GM10266 (cell line): ENCODE measurements at regions not wholly inside any gene's neighbourhood (a gene's known extent, or its start where the extent isn't known, plus 50 kb on each side); places are given as distances from the start of the nearest gene placed in this dataset.

Source experiments
- DNase-seq: peaks from one replicate; pipeline ENCODE4 v3.0.0; 2012; ENCODE audit errors: extremely low spot score
- TF ChIP-seq, protein P1 (sequence below): IDR thresholded peaks from 2 replicates; pipeline ENCODE4 v1.5.1; 2012; ENCODE audit warnings: mild to moderate bottlenecking, low read depth; ENCODE audit not compliant: control insufficient read depth, insufficient read depth; ENCODE audit errors: missing control alignments

GRCh38 chr14:56903304-56903969 is 93.2 kb upstream of the OTX2 start:
- no peak for DNase-seq
- TF ChIP-seq, protein P1, sequence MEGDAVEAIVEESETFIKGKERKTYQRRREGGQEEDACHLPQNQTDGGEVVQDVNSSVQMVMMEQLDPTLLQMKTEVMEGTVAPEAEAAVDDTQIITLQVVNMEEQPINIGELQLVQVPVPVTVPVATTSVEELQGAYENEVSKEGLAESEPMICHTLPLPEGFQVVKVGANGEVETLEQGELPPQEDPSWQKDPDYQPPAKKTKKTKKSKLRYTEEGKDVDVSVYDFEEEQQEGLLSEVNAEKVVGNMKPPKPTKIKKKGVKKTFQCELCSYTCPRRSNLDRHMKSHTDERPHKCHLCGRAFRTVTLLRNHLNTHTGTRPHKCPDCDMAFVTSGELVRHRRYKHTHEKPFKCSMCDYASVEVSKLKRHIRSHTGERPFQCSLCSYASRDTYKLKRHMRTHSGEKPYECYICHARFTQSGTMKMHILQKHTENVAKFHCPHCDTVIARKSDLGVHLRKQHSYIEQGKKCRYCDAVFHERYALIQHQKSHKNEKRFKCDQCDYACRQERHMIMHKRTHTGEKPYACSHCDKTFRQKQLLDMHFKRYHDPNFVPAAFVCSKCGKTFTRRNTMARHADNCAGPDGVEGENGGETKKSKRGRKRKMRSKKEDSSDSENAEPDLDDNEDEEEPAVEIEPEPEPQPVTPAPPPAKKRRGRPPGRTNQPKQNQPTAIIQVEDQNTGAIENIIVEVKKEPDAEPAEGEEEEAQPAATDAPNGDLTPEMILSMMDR, result no peak

DNA sequence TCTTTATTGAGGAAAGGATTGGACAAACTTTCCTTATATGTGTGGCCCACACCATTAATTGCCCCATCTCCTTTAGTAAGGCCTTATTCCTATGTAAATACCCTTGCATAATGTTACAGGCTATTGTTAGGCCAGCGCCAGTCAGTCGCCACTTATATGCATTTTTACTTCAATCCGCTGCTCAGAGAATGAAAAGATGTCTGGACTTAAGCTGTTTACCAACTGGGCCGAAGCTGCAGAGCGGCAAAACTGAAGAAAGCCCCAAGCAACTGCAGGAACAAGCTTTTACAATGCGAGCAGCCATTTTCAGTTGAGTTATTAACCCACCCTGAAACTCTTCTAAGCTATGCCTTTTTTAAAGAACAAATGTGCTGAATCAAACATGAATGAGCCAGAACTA is 92.1 kb upstream of the OTX2 start:
- DNase-seq, result no peak
- TF ChIP-seq, protein P1, result no peak

- DNase-seq, result no peak
- TF ChIP-seq, protein P1, result no peak
Observed at GRCh38 chr14:56900726-56901125, 90.4 kb upstream of the OTX2 start.

DNA sequence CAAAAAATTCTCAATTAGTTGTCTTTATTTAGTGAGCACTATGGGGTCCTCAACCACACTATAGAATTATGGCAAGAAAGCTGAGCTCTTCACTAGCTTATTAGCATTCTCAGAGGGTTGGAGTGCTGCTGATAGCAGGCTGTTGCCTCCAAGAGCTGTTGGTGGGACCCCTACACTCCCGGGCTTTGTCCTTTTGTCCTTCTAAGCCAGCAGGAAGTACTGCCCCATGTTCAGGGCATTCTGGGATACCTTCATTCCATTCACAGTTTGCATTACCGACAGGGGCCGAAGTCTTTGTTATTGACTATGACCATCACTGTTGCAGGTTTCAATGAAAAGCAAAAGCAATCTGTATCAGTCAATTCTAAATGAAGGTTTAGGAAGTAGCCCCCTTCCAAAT is 89.5 kb upstream of the OTX2 start:
- no peak for DNase-seq
- TF ChIP-seq, protein P1, result no peak

DNA sequence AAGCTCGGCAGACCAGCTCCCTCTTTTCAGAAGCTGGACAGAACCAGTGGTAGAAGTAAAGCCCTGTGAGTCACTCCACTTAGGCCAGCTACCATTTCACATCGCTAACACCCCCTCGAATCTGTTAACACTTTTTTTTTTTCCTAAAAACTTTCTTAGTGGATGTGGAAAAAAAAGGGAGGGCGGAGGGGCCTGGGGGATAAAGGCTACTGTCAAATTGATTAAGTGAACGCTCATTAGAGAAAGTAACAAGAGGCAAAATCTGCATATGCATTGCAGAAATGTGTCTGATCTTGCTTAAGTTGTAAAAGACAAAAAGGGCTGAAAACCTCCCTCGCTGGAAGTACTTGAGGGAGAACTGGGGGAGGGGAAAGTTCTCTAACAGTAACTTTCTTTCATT is 86.6 kb upstream of the OTX2 start:
- DNase-seq, result no peak
- TF ChIP-seq, protein P1, result no peak

DNA sequence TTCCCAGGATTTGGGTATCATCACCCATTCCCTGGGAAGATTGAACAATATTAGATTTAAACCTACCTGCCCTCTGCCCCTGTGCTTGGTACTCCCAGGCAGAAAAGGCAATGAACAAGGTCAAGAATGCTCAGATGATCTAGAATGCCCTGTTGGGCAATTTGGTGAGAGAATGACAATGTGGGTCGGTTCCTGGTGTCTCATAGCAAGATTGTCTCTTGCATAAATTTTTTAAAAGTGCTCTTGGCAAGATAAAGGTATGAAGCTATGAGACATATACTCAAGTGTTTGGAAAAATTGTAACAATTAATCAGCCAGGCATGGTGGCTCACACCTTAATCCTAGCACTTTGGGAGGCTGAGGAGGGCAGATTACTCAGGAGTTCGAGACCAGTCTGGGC is 86.0 kb upstream of the OTX2 start:
- TF ChIP-seq, protein P1, result no peak
- DNase-seq, result no peak

DNA sequence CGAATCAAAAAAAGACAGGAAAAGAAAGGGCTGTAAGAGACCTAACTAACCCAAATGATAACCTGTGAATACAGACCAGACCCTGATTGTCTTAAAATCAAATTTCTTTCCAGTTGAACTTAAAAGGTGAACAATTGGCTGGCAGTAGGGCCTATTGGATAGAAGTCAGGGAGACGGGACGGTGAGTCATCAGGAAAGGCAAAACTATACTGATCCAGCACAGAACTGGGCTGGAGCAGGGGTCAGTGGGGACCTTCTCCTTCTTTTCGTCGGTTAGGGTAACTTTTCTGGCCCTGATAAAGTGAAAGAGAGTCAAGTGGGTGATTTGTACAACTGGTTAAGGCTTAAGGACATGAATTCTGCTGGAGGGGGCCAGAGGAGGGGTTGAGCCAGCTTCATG is 84.9 kb upstream of the OTX2 start:
- DNase-seq, result no peak
- TF ChIP-seq, protein P1, result no peak
